DND-41 (cell line): ENCODE measurements at regions not wholly inside any gene's neighbourhood (a gene's known extent, or its start where the extent isn't known, plus 50 kb on each side); places are given as distances from the start of the nearest gene placed in this dataset.

Source experiments
- CTCF ChIP-seq: IDR thresholded peaks from 2 replicates; pipeline ENCODE4 v1.5.1; 2012; ENCODE audit warnings: borderline replicate concordance, low read length, moderate library complexity, mild to moderate bottlenecking; ENCODE audit not compliant: poor library complexity, severe bottlenecking; ENCODE audit errors: extremely low read depth
- EZH2 ChIP-seq: IDR thresholded peaks from 3 replicates; pipeline ENCODE4 v1.6.1; 2012; ENCODE audit warnings: borderline replicate concordance, low read depth, mild to moderate bottlenecking, moderate library complexity, low read length, inconsistent platforms; ENCODE audit not compliant: severe bottlenecking

- TF ChIP-seq CTCF = no peak
- TF ChIP-seq EZH2 = no peak
Measured at GRCh38 chr13:76738616-76739015, 147.6 kb downstream of the KCTD12 start.
